ENCODE measurements at regions not wholly inside any gene's neighbourhood (a gene's known extent, or its start where the extent isn't known, plus 50 kb on each side); places are given as distances from the start of the nearest gene placed in this dataset.

- TF ChIP-seq HES1 (IDR thresholded peaks at IDR 0.05; ENCODE audit: low read depth) (no peak), CTCF (IDR thresholded peaks at IDR 0.05 in 2 of 3, conservative IDR thresholded peaks at IDR 0.05 in 1 of 3; ENCODE audit: insufficient read depth in 2 of 3, low read depth in 1 of 3, low read length in 3 of 3) (no peak), JUNB (CRISPR knock-in tag; conservative IDR thresholded peaks at IDR 0.05) (no peak), FOS (IDR thresholded peaks at IDR 0.05; ENCODE audit: extremely low read depth, insufficient read length) (no peak), NR4A1 (CRISPR knock-in tag; IDR thresholded peaks at IDR 0.05) (no peak), NR4A1 (tag; IDR thresholded peaks at IDR 0.05) (no peak), KDM4B (IDR thresholded peaks at IDR 0.05; ENCODE audit: borderline replicate concordance in 2 of 2, low read depth in 1 of 2) (no peak), TRIM24 (IDR thresholded peaks at IDR 0.05) (no peak), USF1 (CRISPR knock-in tag; IDR thresholded peaks at IDR 0.05) (no peak), YY1 (IDR thresholded peaks at IDR 0.05; ENCODE audit: borderline replicate concordance in 1 of 3, control insufficient read depth in 1 of 3, extremely low read depth in 1 of 3, insufficient read depth in 3 of 3, insufficient read length in 1 of 3, insufficient replicate concordance in 2 of 3, low read depth in 1 of 3, low read length in 2 of 3) (no peak), ZFP91 (CRISPR knock-in tag; IDR thresholded peaks at IDR 0.05) (no peak), TAF1 (IDR thresholded peaks at IDR 0.05; ENCODE audit: control insufficient read depth, extremely low read depth, insufficient read depth, low read length, severe bottlenecking) (no peak)
Measured at GRCh38 chr13:67283637-67284036, 53.5 kb upstream of the PCDH9 start.

Data from K562 (cell line).